B cell (primary cell): ENCODE measurements at regions not wholly inside any gene's neighbourhood (a gene's known extent, or its start where the extent isn't known, plus 50 kb on each side); places are given as distances from the start of the nearest gene placed in this dataset.

ENCODE experiments used
- EZH2 ChIP-seq: IDR thresholded peaks from 2 replicates; pipeline ENCODE4 v1.6.1; 2012; ENCODE audit warnings: borderline replicate concordance, low read depth, mild to moderate bottlenecking, moderate library complexity, low read length; ENCODE audit not compliant: insufficient read depth, poor library complexity, severe bottlenecking
- TF ChIP-seq, protein P1 (sequence below): fragments of 200-600 bp; IDR thresholded peaks from one replicate; pipeline ENCODE4 v1.8.0; 2022; ENCODE audit warnings: antibody characterized with exemption, mild to moderate bottlenecking

DNA sequence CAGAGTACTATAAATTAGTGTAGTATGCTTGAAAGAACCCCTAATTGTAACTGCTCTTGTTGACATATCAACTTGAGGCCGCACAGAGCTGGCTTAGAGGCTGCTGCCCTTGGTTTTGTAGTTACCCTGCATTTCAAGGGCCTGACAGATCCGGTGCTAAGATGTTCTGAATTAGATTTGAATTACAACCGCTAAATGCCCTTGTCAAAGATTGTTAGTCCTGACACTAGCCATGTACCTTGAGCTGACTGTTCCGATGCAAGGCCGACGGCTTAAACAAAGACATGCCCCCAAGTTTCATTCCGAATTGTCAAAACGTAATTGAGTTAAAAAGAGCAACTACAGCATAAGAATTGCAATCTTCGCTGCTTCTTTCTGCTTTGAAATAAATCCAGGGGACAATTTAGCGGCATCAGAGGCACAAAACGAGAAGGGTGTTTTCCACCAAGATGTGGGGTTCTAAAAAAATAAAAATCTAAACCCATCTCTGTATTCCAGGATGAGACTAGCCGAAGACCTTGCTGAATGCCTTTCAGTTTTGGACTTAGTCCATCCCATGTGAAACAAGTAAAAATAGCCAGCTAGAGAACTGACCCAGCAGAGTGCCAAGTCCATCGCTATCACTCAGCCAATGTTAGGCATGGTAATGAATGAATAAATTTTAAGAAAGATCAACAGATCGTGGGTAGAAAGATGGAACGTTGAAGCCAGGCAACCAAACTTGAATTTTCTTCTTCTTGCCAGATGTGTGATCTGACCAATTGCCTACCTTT, 148.7 kb downstream of the DICER1 start:
- TF ChIP-seq, protein P1, sequence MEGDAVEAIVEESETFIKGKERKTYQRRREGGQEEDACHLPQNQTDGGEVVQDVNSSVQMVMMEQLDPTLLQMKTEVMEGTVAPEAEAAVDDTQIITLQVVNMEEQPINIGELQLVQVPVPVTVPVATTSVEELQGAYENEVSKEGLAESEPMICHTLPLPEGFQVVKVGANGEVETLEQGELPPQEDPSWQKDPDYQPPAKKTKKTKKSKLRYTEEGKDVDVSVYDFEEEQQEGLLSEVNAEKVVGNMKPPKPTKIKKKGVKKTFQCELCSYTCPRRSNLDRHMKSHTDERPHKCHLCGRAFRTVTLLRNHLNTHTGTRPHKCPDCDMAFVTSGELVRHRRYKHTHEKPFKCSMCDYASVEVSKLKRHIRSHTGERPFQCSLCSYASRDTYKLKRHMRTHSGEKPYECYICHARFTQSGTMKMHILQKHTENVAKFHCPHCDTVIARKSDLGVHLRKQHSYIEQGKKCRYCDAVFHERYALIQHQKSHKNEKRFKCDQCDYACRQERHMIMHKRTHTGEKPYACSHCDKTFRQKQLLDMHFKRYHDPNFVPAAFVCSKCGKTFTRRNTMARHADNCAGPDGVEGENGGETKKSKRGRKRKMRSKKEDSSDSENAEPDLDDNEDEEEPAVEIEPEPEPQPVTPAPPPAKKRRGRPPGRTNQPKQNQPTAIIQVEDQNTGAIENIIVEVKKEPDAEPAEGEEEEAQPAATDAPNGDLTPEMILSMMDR = no peak
- TF ChIP-seq EZH2 = no peak
